NCI-H2196 treated with DMSO at 0.1 percent for 48 hours (cell line): ENCODE measurements at regions not wholly inside any gene's neighbourhood (a gene's known extent, or its start where the extent isn't known, plus 50 kb on each side); places are given as distances from the start of the nearest gene placed in this dataset.

Experiments used
- DNase-seq: peaks from one replicate; lab custom pipeline; 2025; ENCODE audit not compliant: unreplicated experiment; lab: John Stamatoyannopoulos, UW

GRCh38 chr4:14087459-14087858 is 459.9 kb upstream of the BOD1L1 start:
- no peak for DNase-seq

GRCh38 chr4:14087921-14088320 is 460.4 kb upstream of the BOD1L1 start:
- no peak for DNase-seq

DNA sequence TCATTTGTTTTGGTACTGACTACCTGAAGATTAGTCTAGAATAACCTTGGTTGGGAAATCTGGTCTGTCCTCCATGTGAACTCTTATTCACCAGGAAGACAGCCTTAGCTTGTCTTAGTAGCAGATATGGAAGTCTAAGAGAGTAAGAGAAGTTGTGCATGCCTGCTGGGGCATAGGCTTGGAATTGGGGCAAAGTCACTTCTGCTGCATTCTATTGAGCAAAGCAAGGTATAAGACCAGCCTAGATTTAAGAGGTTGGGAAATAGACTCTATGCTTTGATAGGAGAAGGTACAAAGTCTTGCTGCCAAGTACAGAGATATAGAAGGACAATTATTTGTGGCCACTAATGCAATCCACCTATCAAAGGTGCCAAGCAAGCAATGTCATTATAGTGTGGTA is 464.0 kb upstream of the BOD1L1 start:
- DNase-seq = no peak

GRCh38 chr4:14091966-14092365 is 464.4 kb upstream of the BOD1L1 start:
- DNase-seq = no peak

GRCh38 chr4:14092741-14093140 is 465.2 kb upstream of the BOD1L1 start:
- DNase-seq = no peak

GRCh38 chr4:14095831-14096230 is 468.3 kb upstream of the BOD1L1 start:
- DNase-seq = no peak

DNA sequence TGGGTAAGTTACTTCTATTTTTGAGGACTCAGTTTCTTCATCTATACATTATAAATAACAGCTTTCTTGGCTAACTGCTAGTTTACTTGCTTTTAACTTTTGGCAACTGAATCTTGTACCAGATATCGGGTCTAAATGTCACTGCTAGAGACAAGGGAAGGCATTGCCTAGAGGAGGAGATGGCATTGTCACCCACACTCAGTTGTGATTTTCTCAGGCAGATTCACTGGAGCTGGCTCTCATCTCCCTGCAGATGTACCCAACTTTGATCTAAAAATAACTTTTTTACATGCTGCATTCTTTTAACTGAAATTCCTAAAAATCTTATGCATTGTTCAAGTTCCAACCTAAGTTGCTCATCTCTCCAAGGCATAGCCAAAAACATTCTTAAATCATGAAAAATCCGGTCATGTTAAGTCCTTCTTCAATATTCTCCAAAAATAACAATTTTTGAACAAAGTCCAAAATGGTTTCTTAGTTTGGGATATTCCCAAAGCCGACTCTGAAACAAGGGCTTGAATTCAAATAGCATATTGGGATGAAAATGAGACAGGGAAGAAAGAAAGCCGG is 469.0 kb upstream of the BOD1L1 start:
- no peak for DNase-seq

DNA sequence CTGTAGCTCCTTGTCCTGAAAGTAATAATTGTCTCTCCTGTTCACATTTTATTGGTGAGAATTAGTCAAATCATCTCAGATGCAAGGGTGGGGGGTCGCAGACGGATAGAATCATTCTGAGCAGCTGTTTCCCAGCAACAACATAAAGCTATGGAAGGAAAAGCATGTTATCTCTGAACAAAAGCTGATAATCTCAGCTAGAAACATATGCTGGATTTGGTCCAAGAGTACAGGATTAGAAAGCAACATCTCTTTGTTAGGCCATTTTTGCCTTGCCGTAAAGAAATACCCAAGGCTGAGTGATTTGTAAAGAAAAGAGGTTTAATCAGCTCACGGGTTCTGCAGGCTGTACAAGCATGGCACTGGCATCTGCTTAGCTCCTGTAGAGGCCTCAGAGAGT is 472.8 kb upstream of the BOD1L1 start:
- no peak for DNase-seq

GRCh38 chr4:14110407-14110806 is 482.9 kb upstream of the BOD1L1 start:
- DNase-seq = no peak

DNA sequence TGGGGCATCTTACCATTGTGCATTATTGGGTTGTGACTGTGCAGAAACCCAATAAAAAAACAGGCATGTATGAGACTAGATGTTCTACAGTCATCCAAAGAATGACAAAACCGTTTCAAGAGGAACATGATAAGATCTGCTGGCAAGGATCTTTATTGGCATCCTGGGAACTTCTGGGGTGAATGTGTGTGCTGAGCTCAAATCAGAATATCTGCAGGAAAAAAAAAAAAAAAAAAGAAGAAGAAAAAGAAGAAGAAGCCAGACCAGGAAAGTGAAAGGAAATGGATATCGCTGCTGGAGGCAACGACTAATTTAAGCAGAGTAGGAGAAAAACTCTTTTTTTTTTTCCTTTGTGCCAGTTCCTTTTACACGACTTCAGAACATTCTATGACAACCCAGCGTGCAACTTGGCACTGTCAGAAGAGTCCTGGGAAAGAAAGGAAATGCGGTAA is 484.2 kb upstream of the BOD1L1 start:
- DNase-seq = no peak

DNA sequence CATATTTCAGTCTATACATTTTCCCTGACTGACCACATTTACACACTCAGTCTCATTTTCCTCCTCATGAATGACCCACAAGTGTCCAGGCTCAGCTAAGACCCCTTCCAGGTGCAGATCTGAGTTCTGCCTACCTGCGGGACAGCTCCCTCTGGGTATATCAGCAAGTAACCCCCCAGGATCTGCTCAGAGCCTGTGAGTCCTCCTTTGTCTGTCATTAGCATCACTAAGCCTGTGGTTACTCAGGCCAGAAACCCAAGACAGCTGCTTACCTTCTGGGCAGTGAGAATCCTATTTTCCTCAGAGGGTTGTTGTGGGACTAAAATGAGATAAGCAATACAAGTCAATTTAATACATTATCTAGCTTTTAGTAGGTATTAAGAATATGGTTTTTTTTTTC is 487.6 kb upstream of the BOD1L1 start:
- no peak for DNase-seq

- DNase-seq = no peak
Observed at GRCh38 chr4:14117575-14118238, 490.2 kb upstream of the BOD1L1 start.

DNA sequence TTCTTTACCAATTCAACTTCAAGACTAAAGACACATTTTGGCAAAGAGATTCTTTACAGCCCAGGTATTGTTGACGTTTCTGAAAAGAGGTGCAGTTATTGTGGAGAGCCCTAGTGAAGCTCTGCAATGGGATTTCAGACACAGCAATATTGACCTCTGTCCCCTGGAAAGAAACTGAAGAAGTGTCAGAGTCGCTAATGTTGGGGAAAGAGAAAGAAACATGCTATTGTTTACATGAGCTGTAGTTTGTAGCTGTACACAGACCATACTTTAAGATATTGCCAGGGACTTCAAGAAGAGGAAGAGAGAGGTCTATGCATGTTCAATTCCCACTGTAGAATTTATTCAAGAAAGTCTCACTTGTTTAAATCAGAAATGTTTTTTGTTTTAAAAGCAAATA is 497.3 kb upstream of the BOD1L1 start:
- DNase-seq = no peak

- no peak for DNase-seq
Observed at GRCh38 chr4:14125375-14126129, 498.0 kb upstream of the BOD1L1 start.

DNA sequence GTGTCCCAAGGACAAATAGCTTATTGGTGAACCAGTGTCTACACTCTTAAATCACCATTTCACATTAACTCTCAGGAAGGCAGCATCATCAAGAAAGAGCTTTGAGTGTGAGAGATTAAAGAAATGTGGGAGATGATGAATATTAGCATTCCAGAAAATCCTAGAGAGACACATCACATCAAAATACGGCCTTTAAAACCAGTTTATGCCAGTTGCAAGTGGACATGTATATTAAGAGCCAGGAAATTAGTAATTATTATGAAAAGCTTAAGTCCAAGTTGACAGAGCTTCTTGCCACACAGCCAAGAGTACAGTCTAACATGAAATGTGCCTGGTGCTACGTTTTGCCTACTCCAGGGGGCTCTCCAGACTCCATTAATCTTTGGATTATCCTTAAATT is 503.0 kb upstream of the BOD1L1 start:
- DNase-seq = no peak

GRCh38 chr4:14131335-14131734 is 503.8 kb upstream of the BOD1L1 start:
- no peak for DNase-seq

DNA sequence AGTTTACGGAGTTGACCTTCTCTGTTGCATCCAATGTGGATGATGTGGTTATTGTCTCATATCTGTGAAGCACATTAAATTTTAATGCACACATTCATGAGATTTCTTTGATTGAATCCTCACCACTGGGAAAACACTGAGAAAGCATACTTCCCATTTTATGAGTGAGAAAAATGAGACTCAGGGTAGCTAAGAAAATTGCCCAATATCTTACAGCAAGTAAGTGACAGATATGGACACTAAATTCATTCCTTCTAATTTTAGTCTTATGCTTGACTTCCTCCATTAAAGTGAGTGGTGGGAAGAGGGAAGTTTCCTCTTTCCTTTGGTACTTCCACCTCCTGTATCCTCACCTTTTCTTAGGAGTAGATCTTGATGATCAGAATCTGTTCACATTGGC is 504.8 kb upstream of the BOD1L1 start:
- no peak for DNase-seq

- no peak for DNase-seq
Observed at GRCh38 chr4:14138106-14138505, 510.6 kb upstream of the BOD1L1 start.

GRCh38 chr4:14143892-14144291 is 516.4 kb upstream of the BOD1L1 start:
- DNase-seq = no peak

DNA sequence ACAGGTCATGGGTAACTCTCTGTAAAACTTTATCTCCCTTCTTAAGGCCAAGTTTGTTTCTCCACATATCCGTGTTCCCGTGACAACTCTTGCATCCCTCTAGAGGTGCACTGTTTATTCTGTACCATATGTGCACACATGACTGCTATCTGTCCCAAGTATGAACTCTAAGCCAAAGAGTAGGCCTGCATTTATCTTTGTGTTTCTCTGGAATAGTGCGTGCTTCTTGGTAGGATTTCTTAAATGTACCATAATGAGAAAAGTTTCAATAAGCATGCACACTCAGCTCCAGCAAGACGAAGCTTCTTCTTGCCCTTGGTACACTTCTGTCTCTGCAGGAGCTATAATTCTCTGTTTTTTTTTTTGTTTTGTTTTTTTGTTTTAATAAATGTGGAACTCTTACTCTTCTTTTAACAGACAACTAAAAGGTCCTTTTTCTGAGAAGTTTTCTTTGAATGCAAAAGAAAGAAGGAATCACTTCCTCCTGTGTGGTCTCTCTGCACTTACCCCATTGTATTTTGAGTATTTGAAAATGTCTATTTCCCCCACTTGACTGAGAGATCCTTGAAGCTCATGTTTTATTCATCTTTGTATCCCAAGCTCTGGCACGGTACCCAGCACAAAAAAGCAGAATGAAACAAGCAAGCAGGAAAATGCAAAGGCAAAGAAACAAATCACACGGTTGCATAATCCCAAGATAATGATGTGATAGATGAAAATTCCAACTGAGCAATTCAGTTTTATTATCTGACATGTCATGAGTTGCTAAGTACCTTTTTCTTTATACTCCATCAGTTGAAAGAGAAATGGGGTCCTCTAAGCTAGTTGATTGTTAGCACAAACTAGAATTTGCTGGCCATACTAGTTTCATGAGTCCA is 521.9 kb upstream of the BOD1L1 start:
- DNase-seq = no peak

DNA sequence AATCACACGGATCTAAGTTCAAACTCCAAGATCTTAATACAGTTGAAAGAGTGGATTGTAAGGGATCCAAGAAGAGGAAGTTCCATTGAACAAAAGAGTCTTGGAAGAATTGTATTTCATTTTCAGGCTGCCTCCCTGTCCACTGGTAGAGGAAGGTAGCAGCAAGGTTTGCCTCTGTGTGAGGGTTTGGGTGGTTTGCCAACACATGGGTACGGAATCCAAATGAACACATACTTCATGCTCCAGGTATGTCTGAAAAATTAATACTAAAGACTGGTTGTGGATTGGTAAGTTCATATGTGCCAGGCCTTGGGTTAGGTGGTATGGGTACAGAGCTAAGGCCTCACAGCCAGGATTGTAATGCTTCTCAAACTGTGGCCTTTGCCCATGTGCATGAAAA is 523.6 kb upstream of the BOD1L1 start:
- no peak for DNase-seq
